Esophagus squamous epithelium (tissue), 4 donors: ENCODE measurements at regions not wholly inside any gene's neighbourhood (a gene's known extent, or its start where the extent isn't known, plus 50 kb on each side); places are given as distances from the start of the nearest gene placed in this dataset.

Experiments
- CTCF ChIP-seq, 6 experiments: fragments of 450-650 bp in 4 of 6; fragments of 200-600 bp in 2 of 6; sonication (generic) in 2 of 6; IDR thresholded peaks; one replicate each; pipeline ENCODE4 v1.5.1; 2016 to 2019; ENCODE audit warnings: antibody characterized with exemption in 6 of 6, mild to moderate bottlenecking in 4 of 6, moderate library complexity in 4 of 6
- POLR2A ChIP-seq, 4 donors: fragments of 450-650 bp; IDR thresholded peaks; one replicate each; pipeline ENCODE4 v1.6.1; 2017; ENCODE audit warnings: antibody characterized with exemption in 4 of 4, mild to moderate bottlenecking in 4 of 4, moderate library complexity in 3 of 4

- TF ChIP-seq CTCF (IDR thresholded peaks at IDR 0.05) = no peak
- TF ChIP-seq POLR2A (IDR thresholded peaks at IDR 0.05) = no peak
Measured at GRCh38 chr2:142596334-142597088, 281.0 kb upstream of the KYNU start.
